Kidney (tissue), 13 donors: ENCODE measurements at regions not wholly inside any gene's neighbourhood (a gene's known extent, or its start where the extent isn't known, plus 50 kb on each side); places are given as distances from the start of the nearest gene placed in this dataset.

Experiments
- DNase-seq, 5 donors: peaks; one replicate each; pipeline ENCODE4 v3.0.0-alpha.2; 2013 to 2020
- FAIRE-seq: peaks from 2 replicates; lab custom pipeline; 2012; peaks lifted over from hg19 to GRCh38; lab: Jason Lieb, UNC
- H3K27ac ChIP-seq, 2 donors: one replicate each; pipeline ENCODE4 v1.7.0; 2013; ENCODE audit warnings: low read depth in 2 of 2, low read length in 2 of 2, inconsistent platforms in 1 of 2
- H3K27me3 ChIP-seq: one replicate; pipeline ENCODE4 v1.7.1; 2013; ENCODE audit warnings: low read length, inconsistent platforms; ENCODE audit not compliant: control insufficient read depth, insufficient read depth
- H3K36me3 ChIP-seq, 3 donors: one replicate each; pipeline versions ENCODE4 v1.7.0 to v1.7.1; 2013; ENCODE audit warnings: low read length in 3 of 3, control low read depth in 1 of 3, inconsistent platforms in 1 of 3; ENCODE audit not compliant: insufficient read depth in 3 of 3, control insufficient read depth in 2 of 3
- H3K4me1 ChIP-seq, 3 donors: one replicate each; pipeline versions ENCODE4 v1.7.0 to v1.7.1; 2013; ENCODE audit warnings: low read length in 3 of 3, inconsistent platforms in 1 of 3, low read depth in 1 of 3; ENCODE audit not compliant: control insufficient read depth in 2 of 3, insufficient read depth in 2 of 3
- H3K4me3 ChIP-seq, 3 donors: one replicate each; pipeline versions ENCODE4 v1.7.0 to v1.8.1; 2013; ENCODE audit warnings: low read length in 3 of 3, control low read depth in 1 of 3, inconsistent platforms in 1 of 3
- H3K9ac ChIP-seq, 3 donors: one replicate each; pipeline versions ENCODE4 v1.7.0 to v1.7.1; 2013; ENCODE audit warnings: low read length in 3 of 3, control low read depth in 1 of 3, inconsistent platforms in 1 of 3
- H3K9me3 ChIP-seq, 3 donors: one replicate each; pipeline versions ENCODE4 v1.7.0 to v1.7.1; 2013; ENCODE audit warnings: low read length in 3 of 3, control low read depth in 1 of 3, inconsistent platforms in 1 of 3; ENCODE audit not compliant: control insufficient read depth in 2 of 3, insufficient read depth in 1 of 3
- CTCF ChIP-seq: IDR thresholded peaks from 3 replicates; pipeline ENCODE4 v1.5.1; 2012; ENCODE audit warnings: mild to moderate bottlenecking, moderate library complexity, borderline replicate concordance; ENCODE audit not compliant: insufficient read depth; ENCODE audit errors: extremely low read depth
- intact Hi-C: fragments of 100-400 bp; cut with DNase I; formaldehyde crosslinking; loops from one replicate; pipeline ENCODE4 v1.11.1; 2022
- donor health status: control.
- donor health status: control.
- donor health status: control.
- donor health status: control.
- donor health status: control.
- donor health status: DM: yes; HTN: yes; CAD: no.
- donor health status: Normal renal cell carcinoma (clear cell type).

- no peak for TF ChIP-seq CTCF
- FAIRE-seq (no peak), DNase-seq (no peak)
- Histone ChIP-seq H3K36me3 (no peaks in the 10 kb centered on the region), H3K4me1 (no peaks in the 10 kb centered on the region), H3K9me3 (no peaks in the 10 kb centered on the region), H3K27ac (no peak overlapping the region), H3K27me3 (no peaks in the 10 kb centered on the region), H3K9ac (no peak overlapping the region), H3K4me3 (no peak overlapping the region)
- intact Hi-C loops: no loop called here
Measured at GRCh38 chr11:109554951-109555350, 133.0 kb downstream of the C11orf87 start.

GRCh38 chr11:109564241-109564640 lies 142.3 kb downstream of the C11orf87 start:
- Histone ChIP-seq H3K4me1 (no peaks in the 10 kb centered on the region), H3K9me3 (no peaks in the 10 kb centered on the region), H3K36me3 (no peaks in the 10 kb centered on the region), H3K27me3 (no peaks in the 10 kb centered on the region), H3K4me3 (no peak overlapping the region), H3K9ac (no peak overlapping the region), H3K27ac (no peak overlapping the region)
- TF ChIP-seq CTCF: no peak
- intact Hi-C loops: no loop called here
- no peak for DNase-seq
- peak; percentile 19 for FAIRE-seq

- FAIRE-seq: no peak
- no peak overlapping the region for H3K27ac ChIP-seq
- no peak for TF ChIP-seq CTCF
- H3K9ac ChIP-seq: no peak overlapping the region
- no peaks in the 10 kb centered on the region for H3K27me3 ChIP-seq
- no peak overlapping the region for H3K4me3 ChIP-seq
- no peak for DNase-seq
- intact Hi-C loops: no loop called here
- no peaks in the 10 kb centered on the region for H3K9me3 ChIP-seq
- no peaks in the 10 kb centered on the region for H3K4me1 ChIP-seq
- H3K36me3 ChIP-seq: no peaks in the 10 kb centered on the region
Measured at GRCh38 chr11:109582470-109582869, 160.5 kb downstream of the C11orf87 start.
